GM06990 (cell line): ENCODE measurements at regions not wholly inside any gene's neighbourhood (a gene's known extent, or its start where the extent isn't known, plus 50 kb on each side); places are given as distances from the start of the nearest gene placed in this dataset.

Experiments used
- DNase-seq: peaks from one replicate; pipeline ENCODE4 v3.0.0-alpha.2; 2011; ENCODE audit not compliant: insufficient read length; ENCODE audit errors: extremely low read depth
- H3K27me3 ChIP-seq: replicated peaks from 2 replicates; pipeline ENCODE4 v1.6.0; 2011; ENCODE audit warnings: low read length; ENCODE audit not compliant: control insufficient read depth, insufficient read depth
- H3K36me3 ChIP-seq: 2 replicates; pipeline ENCODE4 v1.5.1; 2011; ENCODE audit warnings: low read length; ENCODE audit not compliant: control insufficient read depth, insufficient read depth
- H3K4me3 ChIP-seq: replicated peaks from 2 replicates; pipeline ENCODE4 v1.5.1; 2011; ENCODE audit warnings: low read depth, mild to moderate bottlenecking, control low read depth, low read length
- TF ChIP-seq, protein P1 (sequence below): IDR thresholded peaks from 2 replicates; pipeline ENCODE4 v1.5.1; 2011; ENCODE audit warnings: low read length, control low read depth, mild to moderate bottlenecking, inconsistent platforms; ENCODE audit not compliant: insufficient read depth, poor library complexity, severe bottlenecking

DNA sequence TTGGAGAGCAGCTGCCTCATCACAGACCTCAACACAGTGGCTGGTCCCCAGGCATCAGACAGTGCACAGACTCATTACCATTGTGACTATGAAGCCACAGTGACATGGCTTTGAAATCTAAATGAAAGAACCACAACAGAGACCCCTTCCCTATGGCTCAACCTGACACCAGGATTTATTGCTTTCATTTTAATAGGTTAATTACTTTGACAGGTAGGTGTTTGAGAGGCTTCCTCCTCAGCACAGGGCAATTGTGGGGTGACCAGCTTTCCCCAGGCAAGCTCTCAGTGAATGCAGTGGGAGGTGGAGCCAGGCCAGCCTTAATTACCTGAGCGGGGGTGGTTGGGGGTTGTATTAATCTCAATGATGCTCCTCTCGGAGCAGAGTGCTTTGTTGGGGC, 102.3 kb downstream of the CHST1 start:
- Histone ChIP-seq H3K4me3 (no peak overlapping the region), H3K36me3 (no peaks in the 10 kb centered on the region), H3K27me3 (peaks cover 1% of the 10 kb centered on the region)
- TF ChIP-seq, protein P1, sequence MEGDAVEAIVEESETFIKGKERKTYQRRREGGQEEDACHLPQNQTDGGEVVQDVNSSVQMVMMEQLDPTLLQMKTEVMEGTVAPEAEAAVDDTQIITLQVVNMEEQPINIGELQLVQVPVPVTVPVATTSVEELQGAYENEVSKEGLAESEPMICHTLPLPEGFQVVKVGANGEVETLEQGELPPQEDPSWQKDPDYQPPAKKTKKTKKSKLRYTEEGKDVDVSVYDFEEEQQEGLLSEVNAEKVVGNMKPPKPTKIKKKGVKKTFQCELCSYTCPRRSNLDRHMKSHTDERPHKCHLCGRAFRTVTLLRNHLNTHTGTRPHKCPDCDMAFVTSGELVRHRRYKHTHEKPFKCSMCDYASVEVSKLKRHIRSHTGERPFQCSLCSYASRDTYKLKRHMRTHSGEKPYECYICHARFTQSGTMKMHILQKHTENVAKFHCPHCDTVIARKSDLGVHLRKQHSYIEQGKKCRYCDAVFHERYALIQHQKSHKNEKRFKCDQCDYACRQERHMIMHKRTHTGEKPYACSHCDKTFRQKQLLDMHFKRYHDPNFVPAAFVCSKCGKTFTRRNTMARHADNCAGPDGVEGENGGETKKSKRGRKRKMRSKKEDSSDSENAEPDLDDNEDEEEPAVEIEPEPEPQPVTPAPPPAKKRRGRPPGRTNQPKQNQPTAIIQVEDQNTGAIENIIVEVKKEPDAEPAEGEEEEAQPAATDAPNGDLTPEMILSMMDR = no peak
- DNase-seq = no peak

DNA sequence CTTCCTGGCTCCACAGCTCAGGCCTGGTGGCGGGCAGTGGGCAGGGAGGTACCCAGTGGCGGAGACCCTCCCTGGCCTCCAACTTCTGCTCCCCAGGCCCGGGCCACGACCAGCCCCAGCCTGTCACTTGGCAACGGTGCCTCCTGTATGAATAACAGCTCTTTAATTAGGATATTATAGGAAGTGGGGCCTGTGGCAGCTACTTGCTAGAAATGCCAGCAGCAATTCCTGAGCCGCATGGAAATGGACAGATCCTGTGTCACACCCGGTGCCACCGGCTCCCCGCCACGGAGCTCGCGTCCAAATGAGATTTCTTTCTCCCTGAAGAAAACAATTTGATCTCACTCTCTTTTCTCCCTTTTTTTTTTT, 104.5 kb downstream of the CHST1 start:
- H3K36me3 ChIP-seq = no peaks in the 10 kb centered on the region
- no peak for DNase-seq
- TF ChIP-seq, protein P1 = no peak
- H3K4me3 ChIP-seq = no peak overlapping the region
- H3K27me3 ChIP-seq = peaks cover 1% of the 10 kb centered on the region

DNA sequence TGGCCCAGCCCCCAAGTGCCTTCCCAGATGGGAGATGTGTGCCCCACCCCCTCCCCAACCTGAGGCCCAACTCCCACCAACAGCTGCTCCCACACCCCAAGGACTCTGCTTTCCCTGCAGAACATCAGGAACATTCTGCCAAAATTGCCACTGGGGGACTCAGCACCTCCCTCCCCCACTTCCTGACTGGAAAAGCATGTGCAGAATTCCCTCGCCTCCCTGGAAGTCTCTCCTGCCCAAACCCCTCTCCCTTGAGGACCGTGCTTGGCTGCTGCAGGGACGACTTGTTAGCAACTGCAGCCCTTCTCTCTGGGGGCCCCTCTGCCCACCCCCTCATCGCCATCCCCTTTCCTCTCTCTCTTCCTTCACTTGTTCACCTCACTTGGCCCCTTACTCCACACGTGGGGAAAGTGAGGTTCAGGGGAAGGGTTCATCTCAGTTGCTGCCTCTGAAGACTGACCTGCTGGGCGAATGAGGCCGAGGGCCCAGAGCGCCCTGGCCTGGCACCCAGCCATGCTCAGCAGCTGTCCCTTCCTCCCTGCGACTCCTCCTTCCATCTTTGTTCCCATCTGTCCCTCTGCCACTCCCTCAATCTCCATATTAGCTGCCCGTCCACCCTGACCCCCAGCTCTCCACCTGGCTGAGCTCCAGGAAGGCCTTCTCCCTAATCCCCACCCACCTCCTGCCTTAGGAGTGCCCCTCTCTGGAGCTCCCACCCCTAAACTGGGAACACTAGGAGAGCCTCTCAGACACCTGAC, 105.1 kb downstream of the CHST1 start:
- TF ChIP-seq, protein P1 = no peak
- Histone ChIP-seq H3K36me3 (no peaks in the 10 kb centered on the region), H3K4me3 (no peak overlapping the region), H3K27me3 (peaks cover 1% of the 10 kb centered on the region)
- no peak for DNase-seq

DNA sequence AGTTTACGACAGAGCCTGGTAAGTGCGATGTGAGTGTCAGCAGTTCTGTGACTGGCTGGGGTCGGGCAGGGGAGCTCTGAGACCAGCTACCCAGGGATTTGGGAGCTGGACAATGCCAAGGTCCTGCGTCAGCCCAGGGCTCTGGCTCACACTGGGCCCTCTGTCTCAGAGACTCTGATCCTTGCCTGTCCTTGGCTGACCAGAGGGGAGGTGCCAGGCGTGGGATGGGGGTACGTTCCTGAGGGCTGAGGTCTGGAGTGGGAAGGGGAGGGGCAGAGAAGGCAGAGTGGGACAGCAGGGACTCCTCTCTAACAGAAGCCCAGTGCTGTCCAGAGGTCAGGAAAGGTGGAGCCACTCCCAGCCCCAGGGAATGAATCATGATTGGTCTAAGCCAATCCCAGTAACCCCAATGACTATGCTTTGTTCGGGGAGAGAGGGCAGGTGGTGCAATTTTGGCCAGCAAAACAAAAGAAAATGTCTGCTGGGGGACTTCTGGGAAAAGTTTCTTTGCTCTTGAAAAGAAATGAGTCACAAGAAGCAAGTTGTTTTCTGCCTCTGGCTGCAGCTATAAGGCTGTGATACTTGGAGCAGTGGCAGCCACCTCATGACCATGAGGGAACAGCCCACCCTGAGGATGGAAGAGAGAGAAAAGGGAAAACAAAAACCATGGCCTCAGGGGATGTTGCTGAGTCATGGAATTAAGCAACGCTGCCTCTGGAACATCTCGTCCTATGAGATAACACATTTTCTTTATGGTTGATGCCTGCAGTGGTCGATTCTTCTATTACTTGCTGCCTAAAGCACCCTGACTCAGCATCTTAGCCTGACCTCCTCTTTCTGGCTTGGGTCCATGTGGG, 108.3 kb downstream of the CHST1 start:
- peaks cover under 1% of the 10 kb centered on the region for H3K27me3 ChIP-seq
- H3K36me3 ChIP-seq = no peaks in the 10 kb centered on the region
- no peak overlapping the region for H3K4me3 ChIP-seq
- TF ChIP-seq, protein P1 = no peak
- DNase-seq = no peak

DNA sequence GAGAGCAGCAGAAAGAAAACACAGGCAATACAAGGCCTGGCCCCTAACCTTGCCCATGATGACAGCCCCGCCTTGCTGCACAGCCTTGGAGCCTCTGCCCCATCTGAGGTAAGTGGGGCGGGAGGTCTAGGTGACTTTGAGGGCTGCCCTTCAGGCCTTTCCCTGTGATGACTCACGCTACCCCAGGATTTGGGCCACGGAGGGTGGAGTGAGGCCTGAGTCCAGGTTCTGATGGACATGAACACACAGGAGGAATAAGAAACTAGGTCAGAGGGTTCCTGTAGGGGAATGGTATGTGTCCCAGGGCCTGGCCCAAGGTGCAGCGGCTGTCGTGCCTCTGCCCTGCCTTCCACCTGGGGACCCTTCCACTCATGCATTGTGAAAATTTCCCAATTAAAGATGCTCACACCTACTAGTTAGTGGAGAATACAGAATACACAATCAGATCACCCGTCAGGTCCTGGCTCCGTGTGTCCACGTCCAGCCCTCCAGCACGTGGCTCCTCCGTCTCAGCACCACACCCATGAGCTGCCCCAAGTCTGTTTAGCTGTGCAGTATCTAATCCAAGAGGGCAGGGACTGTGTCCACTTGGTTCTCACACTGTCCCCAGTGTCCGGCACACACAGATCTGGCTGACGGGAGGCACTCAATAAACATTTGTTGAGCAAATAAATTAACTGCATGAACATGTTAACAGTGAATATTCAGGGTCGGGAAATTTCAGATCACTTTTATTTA, 111.0 kb downstream of the CHST1 start:
- Histone ChIP-seq H3K36me3 (no peaks in the 10 kb centered on the region), H3K27me3 (no peaks in the 10 kb centered on the region; the same call in none of the 2 replicates), H3K4me3 (no peak overlapping the region)
- TF ChIP-seq, protein P1 = no peak
- no peak for DNase-seq
